ENCODE measurements at regions not wholly inside any gene's neighbourhood (a gene's known extent, or its start where the extent isn't known, plus 50 kb on each side); places are given as distances from the start of the nearest gene placed in this dataset.

GRCh38 chr15:72920551-72920950, 131.7 kb upstream of the NEO1 start:
- no peak for DNase-seq (ENCODE audit: insufficient read length, low spot score, missing footprints)
- Histone ChIP-seq H3K36me3 (ENCODE audit: insufficient read depth, low read length) (no peaks in the 10 kb centered on the region), H3K4me3 (ENCODE audit: insufficient read depth, low read length) (no peak overlapping the region), H3K9me3 (ENCODE audit: low read depth, low read length) (no peaks in the 10 kb centered on the region), H3K27me3 (ENCODE audit: insufficient read depth, low read length) (no peaks in the 10 kb centered on the region), H3K79me2 (ENCODE audit: insufficient read depth, low read length) (no peaks in the 10 kb centered on the region), H3K27ac (ENCODE audit: low read depth, low read length) (peak overlapping the region; percentile 33), H3K4me1 (ENCODE audit: insufficient read depth, low read length) (peaks cover 6% of the 10 kb centered on the region), H3K4me2 (ENCODE audit: insufficient read depth, low read length) (no peak overlapping the region), H4K20me1 (ENCODE audit: insufficient read depth, low read length) (no peaks in the 10 kb centered on the region), H2AFZ (ENCODE audit: low read length) (no peak overlapping the region)
- no peak for TF ChIP-seq CTCF (IDR thresholded peaks at IDR 0.05; ENCODE audit: extremely low read depth, low read depth, low read length)

GRCh38 chr15:72919936-72920465, 132.3 kb upstream of the NEO1 start:
- TF ChIP-seq CTCF (IDR thresholded peaks at IDR 0.05; ENCODE audit: extremely low read depth, low read depth, low read length), result no peak
- no peaks in the 10 kb centered on the region for H3K27me3 ChIP-seq (ENCODE audit: insufficient read depth, low read length)
- no peak overlapping the region for H3K4me2 ChIP-seq (ENCODE audit: insufficient read depth, low read length)
- no peak overlapping the region for H3K4me3 ChIP-seq (ENCODE audit: insufficient read depth, low read length)
- no peaks in the 10 kb centered on the region for H3K9me3 ChIP-seq (ENCODE audit: low read depth, low read length)
- no peak overlapping the region for H2AFZ ChIP-seq (ENCODE audit: low read length)
- no peaks in the 10 kb centered on the region for H4K20me1 ChIP-seq (ENCODE audit: insufficient read depth, low read length)
- peak overlapping the region; percentile 33 for H3K27ac ChIP-seq (ENCODE audit: low read depth, low read length)
- peaks cover 6% of the 10 kb centered on the region for H3K4me1 ChIP-seq (ENCODE audit: insufficient read depth, low read length)
- H3K79me2 ChIP-seq (ENCODE audit: insufficient read depth, low read length), result no peaks in the 10 kb centered on the region
- DNase-seq (ENCODE audit: insufficient read length, low spot score, missing footprints), result no peak
- no peaks in the 10 kb centered on the region for H3K36me3 ChIP-seq (ENCODE audit: insufficient read depth, low read length)

- Histone ChIP-seq H3K36me3 (ENCODE audit: insufficient read depth, low read length) (no peaks in the 10 kb centered on the region), H3K27me3 (ENCODE audit: insufficient read depth, low read length) (no peaks in the 10 kb centered on the region), H3K4me2 (ENCODE audit: insufficient read depth, low read length) (no peak overlapping the region), H4K20me1 (ENCODE audit: insufficient read depth, low read length) (no peaks in the 10 kb centered on the region), H3K9me3 (ENCODE audit: low read depth, low read length) (no peaks in the 10 kb centered on the region), H3K27ac (ENCODE audit: low read depth, low read length) (no peak overlapping the region), H3K4me3 (ENCODE audit: insufficient read depth, low read length) (no peak overlapping the region), H3K4me1 (ENCODE audit: insufficient read depth, low read length) (peaks cover 6% of the 10 kb centered on the region), H3K79me2 (ENCODE audit: insufficient read depth, low read length) (no peaks in the 10 kb centered on the region), H2AFZ (ENCODE audit: low read length) (no peak overlapping the region)
- no peak for TF ChIP-seq CTCF (IDR thresholded peaks at IDR 0.05; ENCODE audit: extremely low read depth, low read depth, low read length)
- no peak for DNase-seq (ENCODE audit: insufficient read length, low spot score, missing footprints)
Measured at GRCh38 chr15:72916897-72917296, 133.3 kb upstream of the ADPGK start.

- no peak overlapping the region for H3K27ac ChIP-seq (ENCODE audit: low read depth, low read length)
- no peak overlapping the region for H2AFZ ChIP-seq (ENCODE audit: low read length)
- no peaks in the 10 kb centered on the region for H3K27me3 ChIP-seq (ENCODE audit: insufficient read depth, low read length)
- no peak for TF ChIP-seq CTCF (IDR thresholded peaks at IDR 0.05; ENCODE audit: extremely low read depth, low read depth, low read length)
- H3K36me3 ChIP-seq (ENCODE audit: insufficient read depth, low read length), result no peaks in the 10 kb centered on the region
- no peak for DNase-seq (ENCODE audit: insufficient read length, low spot score, missing footprints)
- H3K4me1 ChIP-seq (ENCODE audit: insufficient read depth, low read length), result peaks cover 6% of the 10 kb centered on the region
- H3K9me3 ChIP-seq (ENCODE audit: low read depth, low read length), result no peaks in the 10 kb centered on the region
- no peak overlapping the region for H3K4me2 ChIP-seq (ENCODE audit: insufficient read depth, low read length)
- H3K4me3 ChIP-seq (ENCODE audit: insufficient read depth, low read length), result no peak overlapping the region
- H4K20me1 ChIP-seq (ENCODE audit: insufficient read depth, low read length), result no peaks in the 10 kb centered on the region
- no peaks in the 10 kb centered on the region for H3K79me2 ChIP-seq (ENCODE audit: insufficient read depth, low read length)
Measured at GRCh38 chr15:72916378-72916777, 132.8 kb upstream of the ADPGK start.
